Lower lobe of right lung (tissue), 2 donors: ENCODE measurements at regions not wholly inside any gene's neighbourhood (a gene's known extent, or its start where the extent isn't known, plus 50 kb on each side); places are given as distances from the start of the nearest gene placed in this dataset.

Source experiments
- ATAC-seq, 2 donors: fragments of 200-7000 bp; cut with Tn5 transposase; one replicate each; pipeline ENCODE4 v1.9.1; 2020 to 2022; ENCODE audit warnings: mild to moderate bottlenecking in 2 of 2, moderate library complexity in 2 of 2
- DNase-seq: peaks from one replicate; pipeline ENCODE4 v3.0.0-alpha.2; 2020
- H3K27ac ChIP-seq: fragments of 200-600 bp; one replicate; pipeline ENCODE4 v1.8.0; 2022
- H3K27me3 ChIP-seq: fragments of 200-600 bp; one replicate; pipeline ENCODE4 v1.8.0; 2022; ENCODE audit warnings: low read depth
- H3K36me3 ChIP-seq: fragments of 200-600 bp; one replicate; pipeline ENCODE4 v1.8.0; 2022; ENCODE audit warnings: mild to moderate bottlenecking
- H3K4me1 ChIP-seq: fragments of 200-600 bp; one replicate; pipeline ENCODE4 v1.8.0; 2022
- H3K4me3 ChIP-seq: fragments of 200-600 bp; one replicate; pipeline ENCODE4 v1.8.0; 2022; ENCODE audit warnings: mild to moderate bottlenecking
- H3K9me3 ChIP-seq: fragments of 200-600 bp; one replicate; pipeline ENCODE4 v1.8.0; 2022
- intact Hi-C: fragments of 100-400 bp; cut with DNase I; formaldehyde crosslinking; loops from one replicate; pipeline ENCODE4 v1.11.0; 2022
- TF ChIP-seq, protein P1 (sequence below): fragments of 200-600 bp; IDR thresholded peaks from one replicate; pipeline ENCODE4 v1.8.0; 2022; ENCODE audit warnings: antibody characterized with exemption, mild to moderate bottlenecking
- donor health status: DM: no; HTN: yes; CAD: no; lungs with severe emphysema.

DNA sequence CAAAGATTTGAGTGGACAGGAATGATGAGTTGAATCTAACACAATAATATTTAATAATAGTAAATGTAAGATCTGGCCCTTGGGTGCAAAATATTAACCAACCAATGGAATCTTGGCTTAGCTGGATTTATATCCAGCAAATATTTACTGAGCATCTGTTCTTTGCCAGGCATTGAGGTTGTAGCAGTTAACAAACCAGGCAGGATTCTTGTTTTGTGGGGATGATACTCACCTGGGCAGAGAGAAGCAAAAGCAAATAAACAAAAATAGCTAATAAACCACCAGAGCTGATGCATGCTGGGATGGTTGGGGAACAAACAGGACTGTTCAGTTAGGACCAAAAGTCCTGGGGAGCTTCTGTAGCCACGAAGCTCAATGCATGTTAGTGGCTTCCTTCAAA lies 84.1 kb upstream of the CDH13 start:
- H3K27ac ChIP-seq: no peak overlapping the region
- DNase-seq (no peak), ATAC-seq (no peak)
- H3K27me3 ChIP-seq: no peaks in the 10 kb centered on the region
- no peaks in the 10 kb centered on the region for H3K4me1 ChIP-seq
- H3K36me3 ChIP-seq: no peaks in the 10 kb centered on the region
- H3K4me3 ChIP-seq: no peak overlapping the region
- intact Hi-C loops: no loop called here
- TF ChIP-seq, protein P1, sequence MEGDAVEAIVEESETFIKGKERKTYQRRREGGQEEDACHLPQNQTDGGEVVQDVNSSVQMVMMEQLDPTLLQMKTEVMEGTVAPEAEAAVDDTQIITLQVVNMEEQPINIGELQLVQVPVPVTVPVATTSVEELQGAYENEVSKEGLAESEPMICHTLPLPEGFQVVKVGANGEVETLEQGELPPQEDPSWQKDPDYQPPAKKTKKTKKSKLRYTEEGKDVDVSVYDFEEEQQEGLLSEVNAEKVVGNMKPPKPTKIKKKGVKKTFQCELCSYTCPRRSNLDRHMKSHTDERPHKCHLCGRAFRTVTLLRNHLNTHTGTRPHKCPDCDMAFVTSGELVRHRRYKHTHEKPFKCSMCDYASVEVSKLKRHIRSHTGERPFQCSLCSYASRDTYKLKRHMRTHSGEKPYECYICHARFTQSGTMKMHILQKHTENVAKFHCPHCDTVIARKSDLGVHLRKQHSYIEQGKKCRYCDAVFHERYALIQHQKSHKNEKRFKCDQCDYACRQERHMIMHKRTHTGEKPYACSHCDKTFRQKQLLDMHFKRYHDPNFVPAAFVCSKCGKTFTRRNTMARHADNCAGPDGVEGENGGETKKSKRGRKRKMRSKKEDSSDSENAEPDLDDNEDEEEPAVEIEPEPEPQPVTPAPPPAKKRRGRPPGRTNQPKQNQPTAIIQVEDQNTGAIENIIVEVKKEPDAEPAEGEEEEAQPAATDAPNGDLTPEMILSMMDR: no peak
- H3K9me3 ChIP-seq: no peaks in the 10 kb centered on the region

DNA sequence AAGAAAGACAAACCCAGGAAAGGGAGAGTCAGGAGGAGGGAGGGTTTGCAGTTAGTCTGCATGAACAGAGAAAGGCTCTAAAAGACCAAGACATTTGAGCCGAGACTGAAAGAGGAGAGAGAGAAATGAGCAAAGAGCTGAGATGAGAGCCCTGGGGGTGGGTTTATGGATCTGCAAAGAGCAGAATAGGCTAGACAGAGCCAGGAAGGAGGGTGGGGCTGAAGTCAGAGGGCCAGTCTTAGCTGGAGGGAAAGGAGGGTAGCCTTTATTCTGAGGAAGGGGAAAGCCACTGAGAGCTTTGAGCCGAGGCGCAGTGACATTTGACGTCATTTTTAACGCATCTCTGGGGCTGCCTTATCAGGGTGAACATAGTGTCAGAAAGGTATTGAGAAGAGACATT lies 85.7 kb upstream of the CDH13 start:
- Histone ChIP-seq H3K9me3 (no peaks in the 10 kb centered on the region), H3K4me1 (no peaks in the 10 kb centered on the region), H3K27me3 (no peaks in the 10 kb centered on the region), H3K36me3 (no peaks in the 10 kb centered on the region), H3K4me3 (no peak overlapping the region), H3K27ac (no peak overlapping the region)
- ATAC-seq (no peak), DNase-seq (no peak)
- TF ChIP-seq, protein P1: no peak
- intact Hi-C loops: no loop called here

DNA sequence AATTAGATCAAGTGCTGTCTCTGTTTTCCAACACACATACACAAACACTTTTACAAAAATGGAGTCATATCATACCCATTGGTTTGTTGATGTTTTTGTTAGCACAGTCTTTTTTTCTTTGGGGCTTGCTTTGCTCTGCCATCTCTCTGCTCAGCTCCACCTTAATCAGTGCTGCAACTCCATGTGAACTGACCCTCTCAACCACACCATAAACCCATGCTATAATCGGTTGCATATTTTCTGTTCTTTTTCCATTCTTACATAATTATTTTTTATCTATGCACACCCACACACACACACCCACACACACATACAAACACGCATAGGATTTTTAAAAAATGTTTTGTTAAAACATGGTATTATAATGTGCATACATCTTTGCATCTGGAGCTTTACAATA lies 91.0 kb upstream of the CDH13 start:
- DNase-seq (no peak), ATAC-seq (no peak)
- TF ChIP-seq, protein P1: no peak
- Histone ChIP-seq H3K27ac (no peak overlapping the region), H3K4me1 (no peaks in the 10 kb centered on the region), H3K36me3 (no peaks in the 10 kb centered on the region), H3K27me3 (no peaks in the 10 kb centered on the region), H3K9me3 (no peaks in the 10 kb centered on the region), H3K4me3 (no peak overlapping the region)
- intact Hi-C loops: no loop called here

DNA sequence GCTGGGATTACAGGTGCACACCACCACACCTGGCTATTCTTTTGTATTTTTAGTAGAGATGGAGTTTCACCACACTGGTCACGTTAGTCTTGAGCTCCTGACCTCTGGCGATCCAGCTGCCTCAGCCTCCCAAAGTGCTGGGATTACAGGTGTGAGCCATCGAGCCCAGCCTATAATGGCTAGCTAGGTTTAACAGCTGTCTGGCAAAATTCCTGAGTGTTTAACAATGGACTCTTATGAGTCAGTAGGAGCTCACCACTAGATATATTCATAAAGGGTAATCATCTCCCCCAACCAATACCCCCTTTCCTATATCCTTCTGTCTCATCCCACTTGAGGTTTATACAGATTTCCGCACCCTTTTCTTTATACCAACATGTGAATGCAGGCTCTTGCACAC lies 91.5 kb upstream of the CDH13 start:
- DNase-seq (no peak), ATAC-seq (no peak)
- H3K27me3 ChIP-seq: no peaks in the 10 kb centered on the region
- H3K36me3 ChIP-seq: no peaks in the 10 kb centered on the region
- intact Hi-C loops: no loop called here
- H3K9me3 ChIP-seq: no peaks in the 10 kb centered on the region
- TF ChIP-seq, protein P1: no peak
- H3K4me3 ChIP-seq: no peak overlapping the region
- no peak overlapping the region for H3K27ac ChIP-seq
- no peaks in the 10 kb centered on the region for H3K4me1 ChIP-seq

DNA sequence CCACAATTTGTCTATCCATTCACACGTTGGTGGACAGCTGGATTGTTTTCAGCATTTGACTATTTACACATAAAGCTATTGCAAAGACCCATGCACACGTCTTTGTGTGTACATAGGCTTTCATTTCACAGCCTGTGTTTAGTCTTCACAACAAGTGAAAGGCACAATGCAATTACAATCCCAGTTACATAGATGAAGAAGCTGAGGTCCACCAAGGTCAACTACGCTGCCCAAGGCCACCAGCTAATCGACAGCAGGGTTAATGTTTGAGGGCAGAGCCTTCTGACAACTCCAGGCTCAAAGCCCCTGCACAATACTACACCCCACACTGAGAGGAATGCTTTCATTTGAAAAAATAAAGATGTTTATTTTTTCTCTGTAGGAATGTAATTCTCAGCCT lies 93.6 kb upstream of the CDH13 start:
- intact Hi-C loops: no loop called here
- TF ChIP-seq, protein P1: no peak
- Histone ChIP-seq H3K4me3 (no peak overlapping the region), H3K9me3 (no peaks in the 10 kb centered on the region), H3K27ac (no peak overlapping the region), H3K27me3 (no peaks in the 10 kb centered on the region), H3K4me1 (no peaks in the 10 kb centered on the region), H3K36me3 (no peaks in the 10 kb centered on the region)
- no peak for DNase-seq
- ATAC-seq: no peak

DNA sequence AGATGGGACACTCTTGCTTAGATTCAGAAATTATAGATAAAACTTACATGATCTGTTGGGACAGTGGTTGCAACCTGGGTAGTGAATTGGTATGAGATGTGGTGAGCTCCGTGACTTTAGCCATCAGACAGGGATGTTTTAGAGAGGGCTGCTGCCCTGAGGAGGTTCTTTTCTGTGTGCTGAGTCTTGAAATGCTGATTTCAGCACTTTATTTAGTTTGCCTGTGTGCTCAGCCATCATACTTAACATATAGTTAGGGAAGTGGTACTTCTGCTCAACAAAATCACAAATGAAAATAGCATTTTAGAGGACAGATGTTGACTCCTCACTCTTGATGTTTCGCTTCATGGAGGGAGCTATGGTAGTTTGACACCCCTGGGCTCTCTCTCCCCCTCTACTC lies 95.9 kb upstream of the CDH13 start:
- TF ChIP-seq, protein P1: no peak
- no peak overlapping the region for H3K27ac ChIP-seq
- no peaks in the 10 kb centered on the region for H3K4me1 ChIP-seq
- H3K9me3 ChIP-seq: no peaks in the 10 kb centered on the region
- H3K27me3 ChIP-seq: no peaks in the 10 kb centered on the region
- DNase-seq (no peak), ATAC-seq (no peak)
- no peak overlapping the region for H3K4me3 ChIP-seq
- intact Hi-C loops: no loop called here
- H3K36me3 ChIP-seq: no peaks in the 10 kb centered on the region
